HG03354 (cell line): ENCODE measurements at regions not wholly inside any gene's neighbourhood (a gene's known extent, or its start where the extent isn't known, plus 50 kb on each side); places are given as distances from the start of the nearest gene placed in this dataset.
"Not testable (repeated sequence)": the region's sequence is repeated elsewhere in the genome, so short reads cannot be mapped to it uniquely, and the experiment has no call there.

Experiments
- ATAC-seq: cut with Tn5 transposase; IDR thresholded peaks from one replicate; pipeline ENCODE4 v1.9.1; 2021; ENCODE audit warnings: mild to moderate bottlenecking; ENCODE audit not compliant: unreplicated experiment, poor library complexity, severe bottlenecking

DNA sequence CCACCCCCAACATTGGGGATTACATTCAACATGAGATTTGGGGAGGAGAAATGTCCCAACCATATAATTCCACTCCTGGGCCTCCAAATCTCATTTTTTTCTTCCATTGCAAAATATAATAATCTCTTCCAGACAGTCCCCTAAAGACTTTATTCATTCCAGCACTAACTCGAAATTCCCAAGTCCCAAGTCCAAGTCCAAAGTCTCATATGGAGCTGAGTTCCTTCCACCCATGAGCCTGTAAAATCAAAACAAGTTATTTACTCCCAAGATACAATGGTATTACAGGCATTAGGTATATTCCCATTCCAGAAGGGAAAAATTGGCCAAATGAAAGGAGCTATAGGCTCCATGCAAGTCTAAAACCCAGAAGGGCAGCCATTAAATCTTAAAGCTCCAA is 56.7 kb downstream of the P2RY1 start:
- no peak for ATAC-seq

GRCh38 chr3:152892446-152892845 is 57.5 kb downstream of the P2RY1 start:
- no peak for ATAC-seq

- no peak for ATAC-seq
Measured at GRCh38 chr3:152893647-152894046, 58.7 kb downstream of the P2RY1 start.

DNA sequence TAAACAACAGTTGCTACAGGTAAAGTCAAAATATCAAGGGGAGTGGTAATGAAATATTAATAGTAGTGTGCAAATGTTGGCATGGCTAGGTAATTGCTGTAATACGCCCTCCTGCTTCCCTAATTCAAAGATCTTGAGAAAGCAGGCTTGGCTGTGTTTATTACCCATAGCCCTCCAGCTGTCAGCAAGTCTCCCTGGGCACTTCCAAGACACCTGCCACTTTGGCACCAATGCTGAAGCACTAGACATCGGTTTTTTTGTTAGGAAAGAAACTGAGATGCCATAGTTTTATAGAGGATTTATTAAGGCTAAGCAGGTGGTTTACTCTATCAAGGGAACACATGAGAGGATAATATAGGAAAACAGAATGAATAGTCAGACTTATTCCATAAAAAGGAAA is 64.4 kb downstream of the P2RY1 start:
- no peak for ATAC-seq

DNA sequence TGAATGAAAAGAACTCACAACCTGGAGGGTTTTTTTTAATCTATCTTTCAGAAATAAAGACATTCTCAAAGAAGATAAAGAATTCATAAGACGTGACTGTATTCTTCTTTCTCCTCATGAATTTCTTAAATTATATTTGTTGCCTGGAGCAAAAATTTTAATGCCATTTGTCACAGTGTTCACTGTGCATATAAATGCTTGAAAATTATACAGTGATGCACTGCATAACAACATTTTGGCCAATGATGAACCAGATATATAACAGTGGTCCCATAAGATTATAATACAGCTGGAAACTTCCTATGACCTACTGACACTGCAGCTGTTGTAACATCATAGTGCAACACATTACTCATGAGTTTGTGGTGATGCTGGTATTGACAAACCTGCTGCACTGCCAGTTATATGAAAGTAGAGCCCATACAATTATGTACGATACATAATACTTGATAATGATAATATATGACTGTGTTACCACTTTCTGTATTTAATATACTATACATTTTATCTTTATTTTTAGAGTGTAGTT is 67.3 kb downstream of the P2RY1 start:
- ATAC-seq, result no peak

GRCh38 chr3:152905631-152906030 is 70.7 kb downstream of the P2RY1 start:
- no peak for ATAC-seq

GRCh38 chr3:152909180-152909883 is 74.4 kb downstream of the P2RY1 start:
- ATAC-seq, result no peak

DNA sequence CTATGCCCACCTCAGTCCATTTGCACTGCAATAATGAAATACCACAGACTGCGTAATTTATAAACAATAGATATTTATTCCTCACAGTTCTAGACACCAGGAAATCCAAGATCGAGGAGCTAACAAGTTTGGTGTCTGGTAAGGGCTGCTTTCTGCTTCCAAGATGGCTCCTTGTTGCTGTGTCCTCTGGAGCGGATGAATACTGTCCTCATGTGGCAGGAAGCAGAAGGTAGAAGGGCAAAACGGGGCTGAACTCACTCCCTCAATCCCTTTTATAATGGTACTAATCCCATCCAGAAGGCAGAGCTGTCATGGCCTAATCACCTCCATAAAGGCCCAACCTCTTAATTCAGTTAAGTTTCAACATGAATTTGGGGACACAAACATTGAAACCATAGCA is 75.3 kb downstream of the P2RY1 start:
- ATAC-seq, result no peak

DNA sequence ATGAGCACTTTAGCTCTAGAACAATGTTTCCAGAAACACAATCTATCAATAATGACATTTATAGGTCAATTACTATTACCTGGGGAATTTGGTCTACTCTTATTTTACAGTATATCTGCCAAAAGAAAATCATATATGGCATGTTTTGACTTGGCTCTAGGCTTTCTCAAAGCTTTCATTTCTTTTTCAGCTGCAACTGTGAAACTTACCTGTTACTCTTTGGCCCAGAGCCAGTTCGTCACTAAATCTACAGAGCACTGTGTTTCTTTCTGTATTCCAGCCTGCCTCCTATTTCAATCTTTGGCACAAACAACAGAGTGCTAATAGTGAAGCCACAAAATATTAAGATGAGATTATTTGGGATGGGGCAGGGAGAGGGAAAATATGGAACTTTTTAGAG is 76.0 kb downstream of the P2RY1 start:
- ATAC-seq, result no peak

- not testable (repeated sequence) for ATAC-seq
Measured at GRCh38 chr3:152914743-152915142, 79.8 kb downstream of the P2RY1 start.

DNA sequence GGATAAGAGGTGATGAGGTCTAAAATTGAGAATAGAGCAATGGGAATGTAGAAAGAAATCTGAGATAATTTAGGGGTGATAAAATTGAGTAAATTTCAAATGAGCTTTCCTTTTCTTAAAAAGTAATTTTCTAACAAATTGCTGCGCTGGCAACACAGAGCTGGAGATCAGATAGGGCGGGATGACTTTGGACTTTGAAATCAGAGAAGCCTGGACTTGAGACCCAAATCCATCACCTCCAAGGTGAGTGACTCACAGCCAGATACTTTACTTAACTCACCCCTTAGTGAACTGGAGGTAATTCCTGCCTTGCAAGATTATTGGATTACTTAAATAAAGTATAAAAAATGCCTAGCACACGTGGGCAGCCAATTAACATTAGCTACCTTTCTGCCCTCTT is 80.8 kb downstream of the P2RY1 start:
- ATAC-seq, result no peak

- no peak for ATAC-seq
Measured at GRCh38 chr3:152916753-152917279, 81.9 kb downstream of the P2RY1 start.

DNA sequence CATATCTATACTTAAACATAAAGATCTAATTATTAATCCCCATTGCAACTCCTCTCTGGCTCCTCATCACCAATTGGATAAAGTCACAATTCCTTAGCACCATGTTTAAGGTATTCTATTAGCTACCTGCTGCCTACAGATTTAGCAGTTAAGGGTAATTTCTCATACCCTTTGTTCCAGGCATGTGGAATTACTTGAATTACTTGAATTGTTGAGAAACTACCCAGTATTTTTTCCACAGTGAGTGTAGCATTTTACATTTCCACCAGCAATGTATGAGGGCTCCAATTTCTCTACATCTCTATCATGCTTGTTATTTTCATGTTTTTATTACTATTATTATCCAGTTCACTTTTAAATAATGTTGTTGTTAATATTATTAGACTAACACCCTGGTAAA is 86.4 kb downstream of the P2RY1 start:
- ATAC-seq, result no peak

GRCh38 chr3:152922554-152922953 is 87.6 kb downstream of the P2RY1 start:
- ATAC-seq, result no peak

GRCh38 chr3:152927131-152927530 is 92.2 kb downstream of the P2RY1 start:
- no peak for ATAC-seq

- ATAC-seq, result no peak
Measured at GRCh38 chr3:152930516-152930915, 95.6 kb downstream of the P2RY1 start.

DNA sequence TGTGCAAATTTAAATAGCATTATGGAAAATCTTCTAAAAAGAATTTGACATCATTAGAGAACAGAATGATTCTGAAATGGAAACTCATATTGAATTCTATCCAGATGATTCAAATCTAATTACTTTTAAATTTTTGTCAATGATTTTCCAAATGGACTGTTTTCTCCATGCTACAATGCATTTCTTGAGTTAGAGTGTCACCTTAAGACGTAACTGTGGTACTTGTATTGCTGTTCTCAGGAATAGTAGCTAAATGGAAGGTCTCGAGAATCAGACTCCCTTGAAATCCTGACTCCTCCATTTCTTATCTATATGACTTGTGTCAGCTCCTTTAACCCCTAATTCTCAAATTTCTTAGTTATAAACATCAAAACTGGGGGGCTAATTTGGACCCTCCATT is 102.3 kb downstream of the P2RY1 start:
- ATAC-seq, result no peak

- no peak for ATAC-seq
Measured at GRCh38 chr3:152938974-152939636, 104.2 kb downstream of the P2RY1 start.

GRCh38 chr3:152941859-152942258 is 106.9 kb downstream of the P2RY1 start:
- ATAC-seq, result no peak

DNA sequence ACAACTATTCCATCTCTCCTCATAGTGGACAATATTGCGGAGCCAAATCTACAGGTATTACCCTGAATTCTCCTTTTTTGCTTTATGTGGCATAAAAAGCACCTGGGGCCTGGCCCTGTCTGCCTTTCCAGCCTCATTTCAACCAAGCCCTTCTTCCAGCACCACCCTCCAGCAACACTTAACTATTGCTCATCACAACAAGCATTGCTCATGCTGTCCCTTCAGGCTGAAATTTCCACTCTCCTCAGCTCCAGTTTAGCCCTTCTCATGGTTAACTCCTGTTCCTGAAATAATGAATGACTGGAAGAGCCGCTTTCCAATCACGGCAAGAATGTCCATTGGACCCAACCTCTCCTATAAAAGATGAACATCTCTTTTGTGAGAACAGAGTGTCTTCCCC is 107.4 kb downstream of the P2RY1 start:
- no peak for ATAC-seq

DNA sequence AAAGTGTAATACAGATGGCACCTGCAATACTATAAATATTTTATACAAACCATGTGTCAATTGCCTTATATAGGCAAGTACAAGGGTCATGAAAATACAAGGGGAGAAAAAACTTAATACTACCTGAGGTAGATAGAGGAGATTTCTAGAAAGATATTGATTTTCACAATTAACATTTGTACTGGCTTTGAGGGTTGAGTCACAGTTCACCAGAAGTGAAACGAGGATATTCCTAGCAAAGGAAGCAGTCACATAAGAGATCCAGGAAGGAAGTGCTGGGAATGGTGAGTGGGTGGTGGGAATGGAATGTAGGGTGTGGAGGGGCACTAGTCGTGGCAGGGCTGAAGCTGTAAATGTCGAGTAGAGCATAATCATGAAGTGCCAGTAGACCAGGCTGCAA is 108.7 kb downstream of the P2RY1 start:
- no peak for ATAC-seq
